HG02763 (cell line): ENCODE measurements at regions not wholly inside any gene's neighbourhood (a gene's known extent, or its start where the extent isn't known, plus 50 kb on each side); places are given as distances from the start of the nearest gene placed in this dataset.
"Not testable (repeated sequence)": the region's sequence is repeated elsewhere in the genome, so short reads cannot be mapped to it uniquely, and the experiment has no call there.

Source experiments
- ATAC-seq: cut with Tn5 transposase; IDR thresholded peaks from one replicate; pipeline ENCODE4 v1.9.1; 2021; ENCODE audit warnings: mild to moderate bottlenecking, moderate library complexity; ENCODE audit not compliant: unreplicated experiment

DNA sequence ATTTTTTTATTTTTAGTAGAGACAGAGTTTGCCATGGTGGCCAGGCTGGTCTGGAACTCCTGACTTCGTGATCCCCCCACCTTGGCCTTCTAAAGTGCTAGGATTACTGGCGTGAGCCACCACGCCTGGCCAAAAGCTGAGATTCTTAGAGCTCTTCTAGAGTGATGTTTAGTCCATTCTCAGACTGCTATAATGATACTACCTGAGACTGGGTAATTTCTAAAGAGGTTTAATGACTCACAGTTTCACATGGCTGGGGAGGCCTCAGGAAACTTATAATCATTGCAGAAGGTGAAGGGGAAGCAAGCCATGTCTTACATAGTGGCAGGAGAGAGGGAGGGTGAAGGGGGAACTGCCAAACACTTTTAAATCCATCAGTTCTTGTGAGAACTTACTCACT is 1804.9 kb upstream of the LRRTM1 start:
- no peak for ATAC-seq

GRCh38 chr2:82098617-82099016 is 1794.1 kb upstream of the LRRTM1 start:
- no peak for ATAC-seq

GRCh38 chr2:82089518-82089917 is 1785.0 kb upstream of the LRRTM1 start:
- ATAC-seq = no peak

DNA sequence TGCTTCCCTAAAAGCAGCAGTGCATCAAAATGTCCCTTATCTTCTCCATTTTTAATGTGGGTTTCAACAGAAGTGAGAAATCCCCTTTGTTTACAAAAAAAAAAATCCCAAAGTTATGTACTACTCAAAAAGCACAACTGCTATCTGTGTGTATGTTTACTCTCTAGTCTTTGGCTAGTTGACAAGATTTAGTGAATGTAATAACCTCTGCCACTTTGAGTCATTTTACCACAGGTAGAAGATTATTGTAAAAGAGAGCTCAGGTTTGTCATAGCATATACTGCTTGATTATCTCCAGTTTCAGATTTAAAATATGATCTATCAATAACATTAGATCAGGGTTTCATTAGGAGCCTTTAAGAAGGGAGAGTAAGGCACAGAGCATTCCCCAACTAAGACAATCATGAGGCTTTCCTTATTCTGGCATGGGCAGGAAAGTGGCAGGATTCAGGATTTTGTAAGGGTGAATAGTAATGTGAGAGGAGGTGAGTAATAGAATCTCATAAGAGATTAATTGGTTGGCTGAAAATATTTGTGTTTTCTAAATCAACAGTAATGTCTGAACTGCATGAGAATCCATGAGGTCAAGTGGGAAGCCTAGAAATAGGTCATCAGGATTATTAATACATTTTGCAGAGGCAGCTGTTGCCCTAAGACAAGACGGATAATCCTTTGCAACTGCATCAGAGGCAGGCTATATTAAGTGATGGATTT is 1780.3 kb upstream of the LRRTM1 start:
- no peak for ATAC-seq

GRCh38 chr2:82075875-82076274 is 1771.3 kb upstream of the LRRTM1 start:
- no peak for ATAC-seq

DNA sequence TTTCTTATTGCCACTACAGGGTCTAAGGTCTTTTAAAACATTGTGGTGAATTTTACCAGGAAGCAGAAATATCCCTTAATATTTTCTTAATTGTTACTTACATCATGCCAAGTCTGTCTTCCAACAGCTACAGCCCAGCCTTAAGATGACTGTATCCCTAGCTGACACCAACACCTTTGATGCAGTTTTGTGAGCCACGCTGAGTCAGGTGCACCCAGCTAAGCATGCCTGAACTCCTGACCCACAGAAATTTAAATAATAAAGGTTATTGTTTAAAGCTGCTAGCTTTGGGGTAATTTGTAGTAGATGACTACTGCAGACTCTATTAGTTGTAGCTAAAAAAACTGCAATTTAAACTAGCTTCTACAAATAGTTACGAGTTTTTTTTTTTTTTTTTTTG is 1757.9 kb upstream of the LRRTM1 start:
- no peak for ATAC-seq

- ATAC-seq = no peak
These were observed 1751.3 kb upstream of the LRRTM1 start for GRCh38 chr2:82055846-82056245.

DNA sequence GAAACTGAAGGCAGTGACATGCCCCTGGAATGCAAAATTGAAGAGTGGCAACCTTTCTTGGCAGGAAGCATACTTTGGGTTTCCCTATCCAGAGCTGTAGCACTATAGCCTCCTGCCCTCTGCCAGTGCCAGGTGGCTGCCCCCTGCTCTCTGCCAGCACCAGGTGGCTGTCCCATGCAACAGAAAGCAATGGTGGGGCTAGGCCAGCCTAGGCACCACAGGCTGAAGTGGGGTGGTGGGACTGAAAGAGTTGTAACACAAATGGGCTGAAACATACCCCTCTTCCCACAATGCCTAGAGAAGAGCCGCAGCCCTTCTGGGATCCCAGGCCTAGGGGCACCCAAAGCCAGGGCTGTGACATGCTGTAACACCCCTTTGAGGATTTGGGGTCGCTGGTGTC is 1739.3 kb upstream of the LRRTM1 start:
- ATAC-seq = no peak

GRCh38 chr2:82027921-82028615 is 1723.5 kb upstream of the LRRTM1 start:
- no peak for ATAC-seq

- no peak for ATAC-seq
These were observed 1719.2 kb upstream of the LRRTM1 start for GRCh38 chr2:82023710-82024109.

DNA sequence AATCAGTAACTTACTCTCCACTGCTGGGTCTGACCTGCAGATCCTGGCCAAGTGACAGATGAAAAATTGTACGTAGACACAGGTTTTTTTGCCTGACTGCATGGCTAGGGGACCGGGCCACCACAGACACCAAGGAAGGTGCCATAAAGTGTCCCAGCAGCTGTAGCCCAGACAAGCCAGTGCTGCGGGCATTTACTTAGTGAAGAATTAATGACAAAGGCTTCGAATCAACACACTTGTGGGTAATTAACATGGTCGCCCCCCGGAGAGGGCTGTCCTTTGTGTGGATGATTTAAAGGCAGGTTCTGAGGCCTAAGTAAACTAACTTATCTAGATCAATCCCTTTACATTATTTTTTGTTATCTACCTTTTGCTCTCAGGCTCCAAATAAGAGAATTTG is 1709.1 kb upstream of the LRRTM1 start:
- ATAC-seq = no peak

DNA sequence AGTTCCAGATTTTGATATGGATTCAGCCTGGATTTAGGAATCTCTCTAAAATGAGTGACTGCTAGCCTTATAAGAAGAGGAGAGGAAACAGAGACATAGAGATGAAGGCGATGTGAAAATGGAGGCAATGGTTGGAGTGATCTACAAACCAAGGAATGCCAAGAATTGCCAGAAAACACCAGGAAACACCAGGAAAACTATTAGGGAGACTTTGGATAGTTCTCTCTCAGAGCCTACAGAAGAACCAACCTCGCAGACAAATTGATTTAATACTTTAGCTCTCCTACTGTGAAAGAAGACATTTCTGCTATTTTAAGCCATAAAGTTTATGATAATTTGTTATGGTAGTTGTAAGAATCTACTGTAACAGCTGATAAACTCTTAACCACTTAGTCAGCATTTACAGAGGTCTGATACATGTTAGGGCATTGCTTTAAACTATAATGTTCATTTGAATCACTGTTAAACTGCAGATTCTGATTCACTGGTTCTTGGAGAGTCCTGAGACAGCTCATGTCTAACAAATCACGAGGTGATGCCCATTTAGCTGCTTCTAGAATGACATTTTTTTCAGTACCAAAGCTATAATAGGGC is 1702.6 kb upstream of the LRRTM1 start:
- no peak for ATAC-seq

GRCh38 chr2:82005889-82006288 is 1701.3 kb upstream of the LRRTM1 start:
- not testable (repeated sequence) for ATAC-seq

GRCh38 chr2:82001614-82002013 is 1697.1 kb upstream of the LRRTM1 start:
- ATAC-seq = no peak

DNA sequence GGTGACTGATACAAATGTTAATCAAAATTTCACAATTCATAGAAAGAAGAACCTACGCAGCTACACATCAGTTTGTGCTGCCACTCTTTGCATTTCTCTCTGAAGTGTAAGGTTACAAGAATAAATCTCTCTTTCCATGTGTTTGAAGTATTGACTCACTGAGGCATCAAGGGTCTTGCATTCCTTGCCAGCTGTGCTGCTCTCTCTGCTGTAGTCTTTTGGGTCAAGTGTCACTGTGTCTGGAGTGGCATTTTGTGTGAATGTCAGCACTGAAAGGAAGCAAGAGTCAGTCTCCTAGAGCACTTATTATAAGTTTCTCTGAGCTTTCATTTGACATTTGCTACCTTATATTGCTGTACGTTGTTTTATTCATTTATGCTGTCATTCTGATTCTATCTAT is 1696.1 kb upstream of the LRRTM1 start:
- no peak for ATAC-seq

DNA sequence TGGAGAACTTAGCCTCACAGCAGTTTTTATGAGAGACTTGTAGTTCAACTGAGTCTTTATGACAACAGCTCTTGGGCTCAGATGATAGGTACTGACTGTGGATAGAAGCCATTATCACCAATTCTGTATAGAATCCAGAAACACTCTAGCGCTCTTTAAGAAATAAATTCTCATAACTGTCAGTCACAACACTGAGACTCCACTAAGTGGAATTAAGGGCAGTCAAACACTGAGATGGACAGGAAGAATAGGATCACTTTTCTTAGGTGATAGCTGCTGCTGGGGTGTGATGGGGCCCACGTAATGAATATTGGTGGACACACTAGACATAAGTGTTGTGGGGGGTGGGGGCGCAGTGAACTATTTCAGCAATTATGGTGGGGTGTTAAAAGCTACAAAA is 1691.8 kb upstream of the LRRTM1 start:
- ATAC-seq = no peak

DNA sequence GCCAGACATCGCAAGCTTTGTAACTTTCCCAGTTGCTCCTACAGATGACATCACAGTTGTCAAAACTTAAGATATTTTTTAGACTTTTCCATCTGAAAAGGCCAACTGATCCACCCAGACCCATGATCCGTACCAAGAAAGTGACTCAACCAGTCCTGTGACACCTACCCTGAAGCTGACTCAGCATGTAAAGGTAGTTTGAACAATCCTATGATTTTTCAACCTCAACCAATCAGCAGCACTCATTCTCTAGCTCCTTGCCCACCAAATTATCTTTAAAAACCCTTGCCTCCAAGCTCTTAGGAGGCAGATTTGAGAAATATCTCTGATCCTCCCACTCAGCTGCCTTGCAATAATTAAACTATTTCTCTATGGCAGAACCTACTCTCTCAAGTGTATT is 1686.7 kb upstream of the LRRTM1 start:
- no peak for ATAC-seq

DNA sequence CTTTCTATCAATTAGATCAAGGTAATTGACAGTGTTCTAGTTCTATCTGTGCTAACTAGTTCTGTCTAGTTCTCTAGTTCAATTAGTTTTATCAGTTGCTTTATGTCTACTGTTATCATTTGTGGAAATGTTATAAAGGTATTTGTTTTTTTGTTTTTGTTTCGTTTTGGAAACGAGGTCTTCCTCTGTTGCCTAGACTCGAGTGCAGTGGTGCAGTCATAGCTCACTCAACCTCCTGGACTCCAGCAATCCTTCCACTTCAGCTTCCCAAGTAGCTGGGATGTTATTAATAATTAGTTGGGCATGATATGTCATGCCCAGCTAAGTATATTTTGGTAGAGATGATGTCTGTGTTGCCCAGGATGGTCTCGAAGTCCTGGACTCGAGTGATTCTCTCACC is 1682.8 kb upstream of the LRRTM1 start:
- no peak for ATAC-seq

DNA sequence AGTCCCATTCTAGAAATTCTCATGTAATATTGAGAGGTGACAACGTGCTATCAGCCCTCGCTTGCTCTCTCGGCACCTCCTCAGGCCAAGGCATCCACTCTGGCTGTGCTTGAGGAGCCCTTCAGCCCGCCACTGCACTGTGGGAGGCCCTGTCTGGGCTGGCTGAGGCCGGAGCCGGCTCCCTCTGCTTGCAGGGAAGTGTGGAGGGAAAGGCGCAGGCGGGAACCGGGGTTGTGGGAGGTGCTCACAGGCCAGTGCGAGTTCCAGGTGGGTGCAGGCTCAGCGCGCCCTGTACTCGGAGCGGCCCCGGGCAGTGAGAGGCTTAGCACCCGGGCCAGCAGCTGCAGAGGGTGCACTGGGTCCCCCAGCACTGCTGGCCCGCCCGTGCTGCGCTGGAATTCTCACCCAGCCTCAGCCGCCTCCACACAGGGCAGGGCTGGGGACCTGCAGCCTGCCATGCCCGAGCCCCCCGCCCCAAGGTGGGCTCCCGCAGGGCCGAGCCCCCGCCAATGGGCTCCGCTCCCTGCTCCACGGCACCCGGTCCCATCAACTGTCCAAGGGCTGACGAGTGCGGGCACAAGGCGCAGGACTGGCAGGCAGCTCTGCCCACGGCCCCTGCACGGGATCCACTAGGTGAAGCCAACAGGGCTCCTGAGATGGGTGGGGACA is 1680.6 kb upstream of the LRRTM1 start:
- ATAC-seq = no peak

GRCh38 chr2:81981585-81981984 is 1677.0 kb upstream of the LRRTM1 start:
- ATAC-seq = no peak

GRCh38 chr2:81979086-81979485 is 1674.5 kb upstream of the LRRTM1 start:
- ATAC-seq = no peak

DNA sequence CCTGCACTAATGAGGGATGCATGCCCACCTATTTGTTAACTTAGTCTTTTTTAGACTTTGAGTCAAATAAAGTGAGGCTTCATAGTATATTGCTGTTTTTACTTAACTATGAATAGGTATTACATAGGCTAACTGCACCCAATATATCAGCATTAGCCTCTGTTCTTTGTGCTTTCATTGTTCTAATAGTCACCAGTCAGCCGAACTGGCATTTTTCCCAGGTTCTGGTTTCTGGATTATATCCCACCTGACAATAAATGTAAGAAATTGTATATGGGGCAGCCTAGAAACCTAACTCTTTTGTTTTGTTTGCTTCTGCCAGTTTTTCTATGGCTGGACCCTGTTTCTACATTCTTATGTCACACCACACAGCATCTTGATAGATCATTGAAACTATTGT is 1672.4 kb upstream of the LRRTM1 start:
- no peak for ATAC-seq
